Hematopoietic multipotent progenitor cell treated with erythropoietin and hydrocortisone succinate and interleukin-3 and kit ligand, for 8 days (in vitro differentiated cells): ENCODE measurements at regions not wholly inside any gene's neighbourhood (a gene's known extent, or its start where the extent isn't known, plus 50 kb on each side); places are given as distances from the start of the nearest gene placed in this dataset.
"Not testable (repeated sequence)": the region's sequence is repeated elsewhere in the genome, so short reads cannot be mapped to it uniquely, and the experiment has no call there.

Experiments
- DNase-seq: peaks from one replicate; pipeline ENCODE4 v3.0.0-alpha.2; 2015

DNA sequence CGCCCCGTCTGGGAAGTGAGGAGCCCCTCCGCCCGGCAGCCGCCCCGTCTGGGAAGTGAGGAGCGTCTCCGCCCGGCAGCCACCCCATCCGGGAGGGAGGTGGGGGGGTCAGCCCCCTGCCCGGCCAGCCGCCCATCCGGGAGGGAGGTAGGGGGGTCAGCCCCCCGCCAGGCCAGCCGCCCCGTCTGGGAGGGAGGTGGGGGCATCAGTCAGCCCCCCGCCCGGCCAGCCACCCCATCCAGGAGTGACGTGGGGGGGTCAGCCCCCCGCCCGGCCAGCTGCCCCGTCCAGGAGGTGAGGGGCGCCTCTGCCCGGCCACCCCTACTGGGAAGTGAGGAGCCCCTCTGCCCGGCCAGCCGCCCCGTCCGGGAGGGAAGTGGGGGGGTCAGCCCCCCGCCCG lies 297.5 kb upstream of the DYNLRB2 start:
- DNase-seq, result not testable (repeated sequence)

DNA sequence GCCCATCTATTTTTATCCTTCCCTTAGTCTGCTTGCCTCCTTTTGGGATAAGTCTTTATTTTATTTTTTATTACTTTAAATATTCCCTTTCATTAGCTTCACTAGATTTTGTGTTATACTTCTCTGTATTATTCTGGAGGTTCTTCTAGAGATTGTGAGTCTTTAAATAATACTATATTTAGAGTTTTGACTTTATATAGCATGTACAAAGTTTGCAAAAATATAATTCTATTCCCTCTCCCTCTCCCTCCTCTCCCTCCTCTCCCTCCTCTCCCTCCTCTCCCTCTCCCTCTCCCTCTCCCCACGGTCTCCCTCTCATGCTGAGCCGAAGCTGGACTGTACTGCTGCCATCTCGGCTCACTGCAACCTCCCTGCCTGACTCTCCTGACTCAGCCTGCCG lies 298.5 kb upstream of the DYNLRB2 start:
- DNase-seq, result not testable (repeated sequence)

DNA sequence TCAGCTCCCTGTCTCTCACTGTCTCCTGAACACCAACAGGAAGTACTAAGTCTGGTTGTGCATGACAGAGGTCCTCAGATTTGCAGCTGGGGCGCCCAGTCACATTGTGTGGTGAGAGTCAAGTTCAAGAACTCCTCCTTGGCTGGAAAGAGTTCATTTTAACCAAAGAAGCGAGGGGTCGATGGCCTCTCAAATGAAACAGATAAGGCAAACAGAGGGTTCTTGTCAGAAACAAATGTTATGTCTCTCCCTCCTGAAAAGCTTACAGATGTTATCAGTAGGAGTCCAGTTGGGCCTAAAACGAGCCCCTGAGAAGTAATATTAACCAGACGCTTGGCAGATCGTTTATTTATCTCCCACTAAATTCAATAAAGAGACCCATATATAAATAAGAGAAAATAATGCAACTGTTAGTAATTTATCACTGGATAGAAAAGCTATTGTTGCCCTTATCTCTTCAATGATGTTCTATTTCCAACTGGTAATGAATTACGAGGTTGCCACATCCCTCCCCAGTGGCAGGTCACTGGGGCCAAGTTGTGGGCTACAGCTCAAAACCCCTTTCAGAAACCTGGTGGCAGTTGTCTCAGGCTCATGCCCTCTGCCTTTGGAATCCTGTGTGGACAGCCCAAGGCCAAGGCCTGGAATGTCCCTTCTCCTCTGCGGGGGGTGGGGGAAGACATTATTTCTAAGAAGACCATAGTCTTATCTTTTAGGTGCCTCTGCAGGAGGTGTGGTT lies 307.5 kb upstream of the DYNLRB2 start:
- DNase-seq, result no peak

DNA sequence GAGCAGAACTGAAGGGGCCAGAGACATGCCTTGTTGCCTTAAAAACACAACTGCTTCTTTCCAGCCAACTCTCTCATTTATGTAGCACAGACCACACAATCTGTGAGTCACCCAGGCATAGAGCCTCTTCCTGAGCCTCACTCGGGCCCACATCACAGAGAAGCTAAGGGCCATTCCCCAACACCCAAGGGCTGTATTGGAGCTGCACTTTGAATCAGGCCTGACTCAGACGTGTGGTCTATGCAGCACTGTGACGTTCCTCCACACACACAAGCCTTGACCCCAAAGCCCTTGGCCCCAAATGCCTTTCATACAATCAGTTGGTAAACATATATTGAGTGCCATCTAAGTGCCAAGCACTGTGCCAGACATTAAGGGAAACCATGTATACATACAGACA lies 308.9 kb upstream of the DYNLRB2 start:
- no peak for DNase-seq

DNA sequence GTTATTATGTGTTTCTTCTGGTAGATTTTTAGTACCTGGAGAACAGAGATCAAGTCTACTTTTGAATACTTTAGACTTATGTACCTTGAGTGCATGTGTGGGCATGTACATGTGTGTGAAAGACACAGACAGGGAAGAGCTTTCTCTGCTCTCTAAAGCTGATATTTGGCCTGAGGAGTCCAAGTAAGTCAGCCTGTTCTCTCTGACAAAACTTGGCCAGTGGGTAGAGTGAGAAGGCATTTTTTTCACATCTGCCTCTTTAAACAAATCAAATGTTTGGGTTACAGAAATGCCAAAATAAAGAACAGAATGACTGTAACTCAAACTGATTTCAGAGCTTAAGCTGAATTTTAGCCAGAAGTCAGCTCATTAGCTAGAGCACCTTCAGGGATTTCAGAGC lies 309.7 kb upstream of the DYNLRB2 start:
- no peak for DNase-seq

DNA sequence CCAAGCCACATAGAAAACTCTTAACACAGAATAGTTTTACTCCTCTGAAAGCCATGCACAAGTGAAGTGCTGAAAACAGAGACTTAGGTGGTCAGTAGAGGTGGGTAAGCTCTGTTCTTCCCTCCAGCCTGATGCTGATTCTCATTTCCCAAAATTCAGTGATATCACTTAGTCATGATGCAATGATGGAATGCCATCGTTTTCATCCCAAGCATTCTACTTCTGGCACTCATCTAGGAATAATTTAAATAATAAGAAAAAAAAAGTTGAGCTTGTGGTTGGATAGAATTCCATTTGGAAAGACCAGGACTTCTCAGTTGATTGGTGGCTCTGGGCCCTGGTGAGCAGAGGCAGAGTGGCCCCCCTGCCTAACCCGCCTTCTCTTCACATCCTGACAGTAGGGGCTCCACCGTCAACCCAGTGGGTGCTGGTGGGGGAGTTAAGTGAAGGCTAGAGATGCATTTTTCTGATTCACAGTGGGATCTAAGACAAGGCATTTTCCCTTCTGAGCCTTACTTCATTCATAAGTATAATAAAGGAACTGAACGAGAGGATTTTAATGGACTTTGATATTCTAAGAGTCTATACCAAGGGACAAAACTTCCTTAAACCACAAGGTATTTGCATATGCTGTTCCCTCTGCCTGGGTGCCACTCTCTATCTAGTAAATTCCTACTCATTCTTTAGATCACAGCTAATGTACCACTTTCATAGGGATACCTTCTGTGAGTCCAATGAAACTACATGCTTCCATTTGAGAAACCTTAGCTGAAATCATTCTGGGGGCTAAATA lies 310.3 kb upstream of the DYNLRB2 start:
- no peak for DNase-seq

DNA sequence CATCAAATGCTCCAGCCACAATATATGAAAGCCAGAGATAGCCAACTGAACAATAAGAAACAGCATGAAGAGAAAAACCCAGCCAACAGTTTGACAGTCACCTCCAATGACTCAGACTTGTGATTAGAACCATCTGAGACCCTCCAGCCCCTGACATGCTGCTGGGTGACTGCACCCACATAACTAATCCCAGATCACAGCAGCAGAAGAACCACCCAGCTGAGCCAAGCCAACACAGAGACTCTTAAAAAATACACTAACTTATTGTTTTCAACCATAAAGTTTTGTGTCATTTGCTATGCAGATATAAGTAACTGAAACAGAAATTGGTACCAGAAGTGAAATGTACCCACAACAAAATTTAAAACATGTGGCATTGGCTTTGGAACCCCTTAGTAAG lies 314.3 kb upstream of the DYNLRB2 start:
- DNase-seq, result no peak

DNA sequence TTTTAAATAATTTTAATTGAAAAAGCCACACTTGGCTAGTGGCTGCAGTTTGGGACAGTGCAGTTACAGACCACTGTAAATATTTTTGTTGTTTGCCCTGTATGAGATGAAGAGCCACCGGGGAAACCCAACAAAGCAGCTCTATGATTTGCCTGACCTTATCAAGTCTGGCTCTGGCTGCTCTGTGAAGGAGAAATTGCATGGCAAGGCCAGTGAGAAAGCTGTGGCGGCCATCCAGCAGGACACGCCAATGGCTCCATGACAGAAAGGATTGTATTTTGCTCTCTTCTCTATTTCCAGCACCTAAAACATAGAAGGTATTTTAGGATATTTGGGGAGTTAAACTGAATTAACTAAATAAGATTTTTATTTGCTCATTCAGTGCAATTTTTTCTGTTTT lies 330.0 kb upstream of the DYNLRB2 start:
- DNase-seq, result no peak

DNA sequence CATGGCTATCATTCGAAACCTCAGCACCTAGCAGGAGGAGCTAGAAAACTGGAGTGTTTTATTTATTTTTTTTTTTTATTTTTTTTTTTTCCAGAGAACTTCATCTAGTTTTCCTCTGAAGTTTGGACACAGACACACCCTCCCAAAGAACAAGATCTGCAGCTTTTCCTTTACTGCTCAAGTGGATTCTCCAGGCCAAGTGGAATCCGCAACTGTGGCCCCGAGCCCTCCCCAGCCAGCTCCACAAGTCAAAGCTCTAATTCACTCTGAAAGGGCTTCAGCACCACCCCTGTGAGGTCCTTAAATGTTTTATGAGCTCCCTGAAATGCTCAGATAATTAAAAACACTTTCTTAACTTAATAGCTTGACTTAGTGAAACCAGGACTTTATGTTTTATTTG lies 332.1 kb upstream of the DYNLRB2 start:
- no peak for DNase-seq

DNA sequence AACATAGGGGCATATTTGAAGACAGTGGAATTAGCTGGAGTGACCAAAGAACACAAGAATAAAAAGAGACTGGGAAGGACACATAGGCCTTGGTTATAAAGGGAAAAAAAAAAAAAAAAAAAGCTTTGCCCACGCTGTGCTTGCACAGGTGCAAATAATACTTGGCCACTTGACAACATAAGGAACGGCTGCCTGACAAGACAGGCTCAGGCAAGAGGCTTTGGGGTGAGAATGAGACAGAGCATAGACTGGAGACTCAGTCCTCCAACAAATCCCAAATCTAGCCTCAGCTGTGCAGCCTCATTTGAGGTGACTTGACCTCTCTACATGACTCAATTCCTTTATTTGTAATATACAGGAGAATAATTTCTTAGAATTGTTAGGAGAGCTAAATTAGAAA lies 332.8 kb upstream of the DYNLRB2 start:
- no peak for DNase-seq

DNA sequence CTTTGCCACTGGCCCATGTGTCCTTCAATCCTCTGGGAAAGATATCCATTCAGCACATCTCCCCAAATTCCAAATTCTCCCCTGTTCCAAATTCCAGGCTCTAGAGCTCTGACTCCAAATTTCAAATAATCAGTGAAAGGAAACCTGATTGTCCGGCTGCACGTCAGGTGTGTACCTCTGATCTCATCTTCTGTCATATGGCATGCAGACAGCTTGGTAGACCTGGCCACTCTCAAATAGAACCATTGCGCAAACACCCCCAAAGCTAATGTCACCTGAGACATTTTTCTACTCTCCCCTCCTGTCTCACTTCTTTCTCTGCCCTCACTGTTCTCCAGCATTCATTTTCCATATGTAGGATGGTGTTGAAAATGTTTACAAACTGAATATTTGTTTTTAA lies 337.0 kb upstream of the DYNLRB2 start:
- DNase-seq, result no peak

DNA sequence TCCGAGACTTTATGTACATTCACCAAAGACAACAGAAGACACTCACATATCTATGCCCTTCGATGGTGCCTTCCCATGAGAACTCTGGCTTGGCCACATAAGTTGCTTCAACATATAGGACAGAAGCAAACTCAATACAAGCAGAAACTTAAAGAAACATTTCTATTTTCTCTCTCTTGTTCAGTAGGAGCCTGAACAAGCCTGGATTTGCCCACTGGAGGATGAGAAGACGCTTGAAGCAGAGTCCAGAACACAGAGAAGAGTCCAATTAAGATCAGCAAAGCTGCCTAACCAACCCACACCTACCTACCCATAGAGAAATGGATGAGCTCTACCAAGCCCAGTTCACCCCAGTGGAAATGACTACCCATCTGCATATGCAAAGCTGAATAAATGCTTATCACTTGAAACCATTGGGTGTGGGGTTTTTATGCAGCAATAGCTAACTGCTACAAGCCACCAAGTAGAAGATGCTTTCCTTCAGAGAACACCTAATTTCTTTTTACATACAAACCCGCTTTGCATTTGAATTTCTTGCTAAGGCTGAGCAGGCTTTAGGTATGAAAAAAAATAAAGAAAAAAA lies 337.9 kb upstream of the DYNLRB2 start:
- DNase-seq, result no peak

DNA sequence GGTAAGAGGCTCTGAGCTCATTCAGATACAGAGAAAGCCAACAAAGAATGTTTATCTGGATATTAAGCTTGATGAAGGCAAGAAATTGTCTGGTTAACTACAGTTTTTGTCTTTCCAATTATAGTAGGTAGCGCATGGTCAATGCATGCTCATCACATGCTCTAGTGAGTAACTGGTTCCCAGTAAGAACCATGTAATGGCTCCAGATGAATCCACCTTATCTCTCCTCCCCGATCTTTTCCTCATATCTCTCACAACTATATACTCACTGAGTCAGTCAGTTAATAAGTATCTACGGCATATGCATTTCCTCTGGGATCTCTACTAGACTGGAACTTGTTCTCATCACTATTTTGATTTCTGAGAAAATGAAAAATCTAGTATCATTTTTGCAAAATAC lies 340.7 kb upstream of the DYNLRB2 start:
- no peak for DNase-seq

DNA sequence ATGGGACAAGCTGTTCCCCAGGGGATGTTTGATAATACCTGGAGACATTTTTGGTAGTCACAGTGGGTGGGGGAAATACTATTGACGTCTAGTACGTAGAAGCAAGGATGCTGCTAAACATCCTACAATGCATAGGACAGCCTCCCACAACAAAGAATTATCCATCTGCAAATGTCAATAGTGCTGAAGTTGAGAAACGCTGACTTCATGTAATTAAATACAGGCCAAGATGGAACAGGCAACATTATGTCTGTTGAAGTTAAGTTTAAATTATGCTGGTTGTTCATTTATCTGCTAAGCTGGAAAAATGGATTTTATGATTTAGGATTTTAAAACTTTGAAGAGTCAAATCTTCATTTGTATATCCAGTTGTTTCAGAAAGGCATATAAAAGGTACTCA lies 341.2 kb upstream of the DYNLRB2 start:
- no peak for DNase-seq

DNA sequence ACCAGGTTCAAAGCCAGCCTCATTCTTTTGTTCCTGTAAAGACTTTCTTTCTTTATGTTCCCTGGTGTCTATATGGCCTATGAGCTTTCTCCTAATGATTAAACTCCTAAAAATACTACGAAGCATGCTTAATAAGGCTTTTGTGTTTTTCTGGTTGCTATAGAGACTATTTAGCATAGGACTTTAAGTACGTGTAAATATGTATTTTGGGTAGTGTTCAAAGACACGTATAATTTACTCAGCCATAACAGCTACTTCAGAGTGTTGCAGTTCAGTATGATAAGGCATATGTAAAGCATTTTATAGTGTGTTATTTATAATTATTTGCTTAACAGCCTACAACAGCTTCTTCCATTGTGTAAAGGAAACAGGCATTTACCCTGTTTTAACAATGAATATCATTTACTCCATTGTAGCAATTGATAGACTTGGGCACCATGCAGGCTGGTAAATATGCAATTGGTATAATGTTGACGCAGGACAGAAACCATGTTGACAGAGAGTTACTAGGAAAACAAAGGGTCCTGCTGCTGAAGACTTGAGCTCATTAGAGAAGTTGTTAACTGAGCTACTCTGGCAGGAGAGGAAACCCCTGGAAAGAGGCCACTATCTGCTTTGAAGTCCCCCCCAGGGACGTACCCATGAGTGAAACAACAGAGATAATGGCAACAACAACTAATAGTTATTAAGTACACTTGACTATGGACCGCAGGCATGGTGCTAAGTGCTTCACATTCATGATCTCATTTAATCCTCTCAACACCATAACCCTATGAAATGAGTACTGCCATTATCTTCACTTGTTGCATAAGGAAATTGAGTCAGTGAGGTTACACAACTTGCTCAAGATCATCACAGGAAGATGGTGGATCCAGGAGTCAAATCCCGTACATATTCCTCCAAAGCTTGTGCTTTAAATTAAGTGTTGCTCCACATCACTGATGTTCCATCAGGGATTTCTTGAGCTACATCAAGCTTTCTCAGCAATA lies 342.2 kb upstream of the DYNLRB2 start:
- no peak for DNase-seq

DNA sequence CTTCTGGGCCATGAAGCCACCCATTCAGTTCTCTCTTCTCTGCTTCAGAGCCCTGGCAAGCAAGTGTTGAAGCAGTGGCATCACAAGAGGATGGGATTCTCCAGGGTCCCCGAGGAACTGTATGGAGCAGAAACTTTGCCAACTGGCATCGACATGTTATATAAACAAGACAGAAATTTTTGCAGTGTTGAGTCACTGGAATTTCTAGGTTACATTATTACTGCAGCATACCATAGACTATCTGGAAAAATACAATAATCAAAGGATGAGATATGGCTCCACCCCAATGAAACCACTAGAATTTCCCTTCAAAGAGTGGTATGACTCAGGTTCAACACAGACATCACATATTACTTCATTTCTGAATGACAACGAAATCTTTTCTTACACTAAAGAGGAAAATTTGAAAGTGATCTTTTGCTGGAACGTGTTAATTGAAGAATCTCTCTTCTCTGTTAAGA lies 343.0 kb upstream of the DYNLRB2 start:
- DNase-seq, result no peak

DNA sequence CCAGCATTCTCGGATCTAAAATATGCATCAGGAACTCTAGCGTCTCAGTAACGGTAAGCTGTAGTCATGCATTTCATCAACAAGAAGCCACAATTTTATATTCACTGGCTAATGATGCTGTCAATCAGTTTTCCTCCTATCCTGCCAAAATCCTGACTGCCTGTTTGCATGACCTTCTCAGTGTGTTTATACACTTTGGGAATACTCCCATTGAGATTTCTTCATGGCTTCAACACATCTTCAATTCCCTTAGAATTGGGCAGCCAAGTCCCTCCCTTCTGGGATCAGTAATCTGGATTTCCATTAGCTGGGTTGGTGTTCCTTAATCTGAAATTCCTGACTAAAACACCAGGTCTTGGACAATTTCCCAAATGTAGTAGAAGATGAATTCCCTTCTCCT lies 348.9 kb upstream of the DYNLRB2 start:
- DNase-seq, result no peak

DNA sequence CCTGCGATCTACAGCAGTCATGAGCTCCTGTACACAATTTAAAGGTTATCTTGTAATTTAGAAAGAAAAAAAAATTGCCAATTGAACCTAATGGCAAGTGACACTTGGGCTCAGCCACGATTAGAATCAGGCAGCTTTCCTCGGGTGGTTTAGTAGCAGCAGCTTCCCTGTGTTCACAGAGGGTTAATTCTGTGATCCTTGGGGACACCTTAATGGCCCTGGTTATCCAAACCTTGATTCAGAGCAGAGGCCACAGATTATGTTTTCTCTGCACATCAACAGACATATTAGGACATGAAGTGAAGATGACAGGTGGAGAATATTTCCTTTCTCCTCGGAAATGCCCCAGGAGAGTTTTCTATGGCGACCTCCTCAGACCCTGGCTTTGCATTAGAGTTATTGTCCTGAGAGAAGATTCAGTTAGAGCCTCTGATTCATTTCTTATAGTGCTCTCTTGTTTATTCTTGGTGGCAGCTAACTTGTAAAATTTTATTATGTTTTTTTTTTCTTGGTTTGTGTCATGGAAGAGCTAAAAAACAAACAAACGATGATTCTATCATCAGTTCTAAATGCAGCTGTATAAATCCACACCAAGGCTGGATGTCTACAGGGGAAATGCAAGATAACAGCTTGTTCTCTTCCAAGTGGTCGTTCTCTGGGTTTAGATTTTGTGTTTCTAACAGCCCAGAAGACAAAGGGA lies 351.2 kb upstream of the DYNLRB2 start:
- no peak for DNase-seq

DNA sequence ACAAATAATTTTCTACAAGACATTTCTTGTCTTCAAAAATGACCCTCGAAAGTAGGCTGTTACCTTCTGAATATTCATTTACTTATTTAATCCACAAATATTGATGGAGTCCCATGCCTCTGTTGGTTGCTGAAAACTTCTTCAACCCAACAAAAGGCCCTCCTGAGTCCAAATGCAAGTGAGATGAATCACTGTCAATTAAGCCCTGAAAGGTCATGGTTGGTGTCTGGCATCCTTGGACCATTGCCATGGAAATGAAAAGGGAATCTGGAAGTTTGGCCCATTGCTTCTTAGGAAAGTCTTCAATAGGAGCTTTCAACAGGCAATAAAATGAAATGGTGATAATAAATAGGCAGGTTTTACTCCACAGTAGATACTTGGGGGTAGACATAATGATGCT lies 364.7 kb upstream of the DYNLRB2 start:
- no peak for DNase-seq

DNA sequence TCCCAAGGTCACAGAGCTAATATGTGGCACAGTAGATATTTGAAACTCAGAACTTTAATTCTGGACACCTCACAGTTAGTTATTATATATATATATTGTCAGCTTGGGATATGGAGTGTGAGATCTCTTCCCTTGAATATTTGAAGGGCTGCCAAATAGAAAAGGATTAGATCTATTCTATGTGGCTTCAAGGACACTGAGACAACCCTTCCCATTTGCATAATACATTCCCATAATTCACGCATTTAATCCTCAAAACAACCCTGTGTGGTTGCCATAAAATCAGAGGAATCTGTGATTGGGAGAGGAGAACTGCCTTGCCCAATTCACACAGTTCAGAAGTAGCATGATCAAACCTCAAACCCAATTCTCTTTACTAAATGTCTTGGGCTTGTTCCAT lies 365.8 kb upstream of the DYNLRB2 start:
- no peak for DNase-seq

DNA sequence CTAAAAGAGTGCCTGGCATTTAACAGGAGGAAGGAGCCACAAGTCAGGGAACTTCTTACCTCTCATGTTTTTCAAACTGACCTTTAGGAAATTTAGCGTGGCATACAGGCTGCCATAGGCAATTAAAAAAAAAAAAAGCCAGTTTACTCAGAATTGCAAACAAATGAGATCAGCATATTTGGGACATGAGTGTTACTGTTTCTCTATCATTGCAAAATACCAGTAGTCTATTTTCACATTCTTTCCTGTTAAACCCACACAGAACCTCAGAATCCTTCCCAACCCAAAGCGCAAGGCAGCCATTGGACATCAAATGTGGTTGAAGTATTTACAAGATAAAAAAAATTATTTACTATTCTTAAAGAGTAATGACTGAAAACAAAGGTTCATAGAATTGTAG lies 366.4 kb upstream of the DYNLRB2 start:
- no peak for DNase-seq

DNA sequence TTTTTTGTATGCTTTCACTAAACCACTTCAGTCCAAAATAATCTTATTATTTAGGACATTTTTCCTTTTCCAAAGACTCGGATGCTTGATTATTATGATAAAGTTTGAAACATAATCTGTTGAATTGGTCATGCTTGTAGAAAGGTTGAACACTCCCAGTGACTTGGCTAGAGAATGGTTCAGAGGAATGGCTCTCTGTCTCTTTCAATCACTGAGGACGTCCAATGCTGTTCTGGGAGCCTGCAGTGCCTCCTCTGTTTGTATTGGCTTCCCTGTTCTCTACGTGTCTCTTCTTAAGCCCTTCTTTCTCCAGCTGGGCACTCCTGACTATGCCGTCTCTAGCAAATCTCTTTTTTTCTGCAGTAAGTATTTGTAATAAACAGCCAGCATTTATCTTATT lies 369.0 kb upstream of the DYNLRB2 start:
- DNase-seq, result no peak
